Endometrial microvascular endothelial cells (primary cell): ENCODE measurements at regions not wholly inside any gene's neighbourhood (a gene's known extent, or its start where the extent isn't known, plus 50 kb on each side); places are given as distances from the start of the nearest gene placed in this dataset.

Experiments
- in situ Hi-C: cut with HindIII; loops from 2 replicates; pipeline ENCODE4 v1.10.0; 2017; ENCODE audit warnings: low sequenced_read_pairs, low pct_unique_long_range_greater_than_20kb; ENCODE audit errors: inconsistent ontology term

DNA sequence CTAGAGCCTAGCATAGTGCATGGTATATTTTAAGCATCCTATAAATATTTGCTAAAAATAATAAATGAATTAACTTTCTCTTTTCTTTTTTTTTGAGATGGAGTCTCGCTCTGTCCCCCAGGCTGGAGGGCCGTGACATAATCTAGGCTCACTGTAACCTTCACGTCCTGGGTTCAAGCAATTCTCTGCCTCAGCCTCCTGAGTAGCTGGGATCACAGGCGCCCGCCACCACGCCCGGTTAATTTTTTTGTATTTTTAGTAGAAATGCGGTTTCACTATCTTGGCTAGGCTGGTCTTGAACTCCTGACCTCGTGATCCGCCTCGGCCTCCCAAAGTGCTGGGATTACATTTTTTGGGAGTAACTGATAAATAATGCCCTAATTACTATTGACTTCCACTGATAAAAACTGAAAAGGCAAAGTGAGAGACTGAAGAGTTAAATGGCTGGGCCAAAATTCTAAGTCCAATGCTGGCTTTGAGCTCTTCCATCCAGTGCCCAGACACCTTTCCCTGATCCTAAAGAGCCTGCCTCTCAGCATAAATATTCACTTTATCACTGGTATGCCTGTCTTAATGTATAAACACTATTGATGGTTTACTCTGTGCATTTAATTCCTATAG is 213.0 kb upstream of the KRR1 start:
- in situ Hi-C loops = loop anchor here (25.0 kb wide), 1 partner anchor 313 kb away; the partner anchor contains the start of gene PHLDA1

DNA sequence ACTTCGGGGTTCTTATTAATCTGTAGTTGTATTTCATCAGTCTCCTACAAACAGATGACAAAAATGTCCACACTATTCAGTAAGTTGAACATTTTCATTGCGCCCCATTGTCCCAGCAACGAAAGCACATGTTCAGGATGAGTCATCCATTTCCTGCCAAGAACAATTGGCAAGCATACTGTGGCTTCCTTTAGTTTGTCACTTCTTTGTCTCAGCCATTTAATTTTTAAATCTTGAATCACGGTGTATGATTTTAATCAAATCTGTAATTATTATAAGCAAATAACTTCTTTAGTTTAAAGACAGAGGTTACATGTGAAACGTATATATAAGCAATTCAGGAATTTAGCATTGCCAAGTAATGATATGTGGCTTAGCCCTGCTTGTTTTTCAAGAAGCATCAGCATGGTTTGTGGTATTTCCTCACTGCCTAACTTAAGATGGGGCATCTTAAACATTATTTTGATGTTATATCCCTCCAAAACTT is 211.3 kb upstream of the KRR1 start:
- in situ Hi-C loops = loop anchor here (25.0 kb wide), 1 partner anchor 315 kb away; the partner anchor contains the start of gene PHLDA1

DNA sequence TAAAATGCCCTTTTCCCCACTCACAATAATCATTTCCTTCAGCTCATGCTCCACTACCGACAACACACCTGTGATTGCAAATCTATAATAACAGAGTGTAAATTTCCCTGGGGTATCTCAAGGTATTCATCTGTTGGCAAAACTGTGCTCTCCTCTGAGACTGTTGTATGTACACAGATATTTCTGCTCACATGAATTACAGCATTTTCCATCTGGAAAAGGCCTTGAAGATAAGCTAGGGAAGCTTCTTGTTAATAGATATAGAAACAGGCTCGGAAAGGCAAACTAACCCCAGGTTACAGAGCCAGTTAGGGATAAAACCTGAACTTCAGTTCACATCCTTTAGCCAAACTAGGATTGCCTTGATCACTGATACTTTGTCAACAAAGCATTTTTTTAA is 210.4 kb upstream of the KRR1 start:
- in situ Hi-C loops = loop anchor here (25.0 kb wide), 1 partner anchor 316 kb away; the partner anchor contains the start of gene PHLDA1

DNA sequence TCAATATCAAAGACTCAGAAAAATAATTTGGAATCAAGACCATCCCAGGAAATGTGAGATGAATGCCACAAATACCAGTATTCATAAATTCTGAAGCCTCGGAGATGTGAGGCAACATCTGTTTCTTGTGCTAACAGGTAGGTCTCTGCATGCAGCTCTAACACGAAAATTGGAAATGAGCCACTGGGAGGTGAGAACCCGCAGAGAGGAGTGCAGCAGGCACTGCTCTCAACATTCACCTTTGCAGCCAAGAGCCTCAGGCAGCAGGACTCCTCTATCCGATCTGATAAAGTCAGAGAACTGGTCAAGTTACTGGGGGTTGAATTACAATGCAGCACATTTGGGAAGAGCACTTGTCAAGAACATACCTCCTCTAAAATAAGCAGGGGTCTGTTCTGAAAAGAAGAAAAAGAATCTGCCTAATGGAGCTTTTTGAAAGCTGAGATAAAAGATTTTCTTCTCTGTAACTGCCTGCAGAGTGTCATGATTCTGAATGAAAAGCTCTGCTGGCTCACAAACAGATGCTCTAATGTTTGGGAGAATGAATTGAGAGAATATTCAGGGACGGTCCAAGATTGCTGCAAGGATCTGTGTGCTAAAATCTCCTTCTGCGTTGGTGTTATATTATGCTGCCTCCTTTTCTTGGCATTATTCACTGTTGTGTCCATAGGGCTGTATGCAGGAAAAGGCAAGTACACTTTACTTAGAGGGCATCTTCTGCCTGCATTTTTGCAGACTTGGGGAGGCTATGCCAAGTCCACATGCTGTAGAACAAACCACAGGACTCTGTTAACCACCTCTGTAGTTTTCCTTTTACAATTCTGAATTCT is 209.6 kb upstream of the KRR1 start:
- in situ Hi-C loops = loop anchor here (25.0 kb wide), 1 partner anchor 316 kb away; the partner anchor contains the start of gene PHLDA1

DNA sequence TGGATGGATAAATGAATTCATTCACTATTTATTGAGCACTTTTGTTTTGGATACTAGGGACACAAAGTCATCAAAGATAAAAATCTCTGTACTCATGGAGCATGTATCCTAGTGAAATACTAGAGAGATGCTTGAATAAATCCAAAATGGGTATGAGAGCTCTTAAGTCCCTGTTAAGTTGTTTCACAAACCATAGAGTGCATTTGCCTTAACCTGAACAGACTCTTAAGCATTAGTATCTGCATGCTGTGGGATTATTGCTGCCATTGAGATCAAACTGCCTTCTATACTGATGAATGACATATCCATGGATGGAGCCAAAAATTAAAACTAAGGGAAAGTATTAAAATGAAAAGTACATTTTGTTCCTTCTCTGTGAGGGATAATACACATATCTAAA is 206.5 kb upstream of the KRR1 start:
- in situ Hi-C loops = loop anchor here (25.0 kb wide), 1 partner anchor 319 kb away; the partner anchor contains the start of gene PHLDA1

DNA sequence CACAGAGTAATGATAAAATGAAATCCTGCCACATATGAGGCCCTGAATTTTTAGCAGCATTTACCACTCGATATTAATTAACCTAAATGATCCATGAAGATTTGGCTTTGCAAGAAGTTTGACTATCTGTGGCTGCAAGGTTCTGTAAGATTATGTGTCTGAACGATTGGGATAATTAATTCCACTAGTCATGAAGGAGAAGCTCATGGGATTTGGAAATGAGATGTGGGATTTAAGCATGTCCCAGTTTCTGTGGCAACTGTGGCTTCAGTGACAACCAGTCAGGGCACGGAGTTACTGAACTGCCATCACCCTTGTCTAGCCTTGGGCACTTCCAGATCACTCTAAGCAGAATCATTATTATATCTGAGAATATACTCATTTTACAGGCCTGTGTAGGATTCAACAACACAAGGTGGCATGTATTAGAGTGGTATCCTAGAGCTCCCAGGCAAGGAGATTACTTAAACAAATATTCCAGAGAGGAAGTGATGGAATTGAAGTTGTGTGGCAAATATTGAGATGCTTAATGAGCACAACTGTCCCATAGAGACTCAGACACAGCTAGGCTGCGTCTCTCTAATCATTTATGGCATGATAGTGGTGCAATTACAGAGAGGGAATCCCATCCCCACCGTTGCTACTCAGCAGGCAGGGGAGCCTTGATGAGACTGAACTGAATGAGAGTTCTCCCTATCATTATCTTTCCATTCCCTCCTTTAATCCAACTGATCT is 205.0 kb upstream of the KRR1 start:
- in situ Hi-C loops = loop anchor here (25.0 kb wide), 1 partner anchor 321 kb away; the partner anchor contains the start of gene PHLDA1

DNA sequence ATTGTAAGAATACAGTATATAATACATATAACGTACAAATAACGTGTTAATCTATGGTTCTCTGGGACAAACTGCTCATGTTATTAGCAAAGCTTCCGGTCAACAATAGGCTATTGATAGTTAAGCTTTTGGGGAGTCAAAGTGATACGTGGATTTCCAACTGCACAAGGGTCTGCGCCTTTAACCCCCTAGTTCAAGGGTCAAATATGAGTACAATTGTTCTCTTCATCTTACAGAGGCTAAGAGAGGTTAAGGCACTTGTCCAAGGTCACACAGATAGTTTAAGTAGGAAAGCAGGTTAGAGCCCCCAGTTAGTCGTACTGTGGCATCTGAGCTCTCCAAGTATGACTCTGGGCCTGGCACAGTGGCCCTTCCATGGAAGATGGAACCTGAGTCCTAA is 204.3 kb upstream of the KRR1 start:
- in situ Hi-C loops = loop anchor here (25.0 kb wide), 1 partner anchor 322 kb away; the partner anchor contains the start of gene PHLDA1

DNA sequence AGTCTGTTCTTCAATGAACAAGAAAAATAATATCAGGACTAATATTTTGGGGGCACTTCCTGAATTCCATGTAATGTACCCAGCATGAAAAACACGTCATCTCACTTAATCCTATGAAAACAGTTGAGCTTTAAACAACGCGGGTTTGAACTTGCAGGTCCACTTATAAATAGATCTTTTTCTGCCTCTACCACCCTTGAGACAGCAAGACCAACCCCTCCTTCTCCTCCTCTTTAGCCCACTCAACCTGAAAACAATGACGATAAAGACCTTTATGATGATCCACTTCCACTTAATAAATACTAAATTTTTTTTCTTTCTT is 203.9 kb upstream of the KRR1 start:
- in situ Hi-C loops = loop anchor here (25.0 kb wide), 1 partner anchor 322 kb away; the partner anchor contains the start of gene PHLDA1

DNA sequence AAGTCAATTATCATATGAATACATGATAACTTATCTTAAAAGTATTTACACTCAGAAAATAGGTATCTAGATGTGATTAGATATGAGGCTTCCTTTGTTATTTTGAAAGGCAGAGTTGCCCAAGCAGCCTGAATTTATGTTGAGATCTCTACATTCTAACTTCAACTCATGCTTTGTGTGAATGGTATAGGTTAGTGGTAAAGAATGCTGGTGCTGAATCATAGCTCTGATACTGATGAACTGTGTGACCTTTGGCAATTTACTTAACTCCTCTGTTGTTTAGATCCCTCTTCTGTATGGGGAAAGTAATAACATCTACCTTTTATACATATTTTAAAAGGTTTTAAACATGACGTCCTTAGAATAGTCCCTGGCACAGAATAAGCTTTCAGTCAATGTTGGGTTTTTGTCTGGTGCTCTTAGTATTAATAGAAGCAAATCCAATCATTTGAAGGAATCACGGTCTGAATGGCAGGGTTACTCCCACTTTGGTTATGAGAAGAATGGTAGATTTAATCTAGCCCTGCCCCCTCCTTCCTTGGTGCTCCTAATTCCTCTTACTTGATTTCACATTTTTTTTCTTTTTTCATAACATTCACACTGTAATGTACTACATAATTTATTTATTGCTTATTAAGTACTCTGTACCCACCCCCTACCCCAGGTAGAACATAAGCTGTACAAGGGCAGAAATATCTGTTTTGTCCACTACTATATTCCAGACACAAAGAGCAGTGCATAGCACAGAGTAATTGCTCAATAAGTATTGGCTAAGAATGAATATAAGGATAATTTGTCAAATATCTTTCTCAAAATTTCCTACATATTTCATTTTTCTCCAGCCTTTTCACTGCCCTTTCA is 203.3 kb upstream of the KRR1 start:
- in situ Hi-C loops = loop anchor here (25.0 kb wide), 1 partner anchor 323 kb away; the partner anchor contains the start of gene PHLDA1

DNA sequence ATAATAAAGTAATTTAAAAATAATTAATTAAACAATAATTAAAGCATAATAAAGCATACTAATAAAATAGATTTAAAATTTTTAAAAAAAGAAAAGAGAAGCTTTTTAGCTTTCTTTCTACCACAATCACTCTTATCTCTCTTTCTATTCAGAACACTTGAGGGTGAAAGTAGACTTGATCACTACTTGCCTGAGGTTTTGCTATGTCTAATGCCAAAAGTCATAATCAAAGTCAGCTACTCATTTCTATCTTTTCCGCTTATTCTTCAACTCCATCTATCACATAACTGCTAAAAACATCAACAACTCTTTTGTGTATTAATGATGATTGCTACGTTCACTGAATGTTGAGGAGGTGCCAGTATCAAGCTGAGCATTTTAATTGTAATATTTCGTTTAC is 202.0 kb upstream of the KRR1 start:
- in situ Hi-C loops = loop anchor here (25.0 kb wide), 1 partner anchor 324 kb away; the partner anchor contains the start of gene PHLDA1

DNA sequence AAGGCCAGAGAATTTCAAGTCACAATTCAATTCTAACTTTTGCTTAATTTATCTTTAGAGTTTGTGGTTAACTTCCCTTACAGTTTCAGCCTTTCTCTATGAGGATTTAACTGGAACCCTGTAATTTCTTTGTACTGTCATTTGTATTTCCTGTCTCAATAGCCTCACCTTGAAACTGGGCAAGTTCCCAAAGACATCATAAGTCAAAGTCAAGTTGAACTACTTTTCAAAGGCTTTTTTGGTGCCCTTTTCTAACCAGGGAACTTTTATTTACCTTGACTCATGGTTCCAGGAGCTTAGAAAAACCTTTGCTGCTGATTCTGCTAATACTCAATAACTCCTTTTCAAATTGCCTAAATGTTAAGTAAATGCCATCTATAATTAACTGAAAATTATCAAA is 200.8 kb upstream of the KRR1 start:
- in situ Hi-C loops = loop anchor here (25.0 kb wide), 1 partner anchor 325 kb away; the partner anchor contains the start of gene PHLDA1

DNA sequence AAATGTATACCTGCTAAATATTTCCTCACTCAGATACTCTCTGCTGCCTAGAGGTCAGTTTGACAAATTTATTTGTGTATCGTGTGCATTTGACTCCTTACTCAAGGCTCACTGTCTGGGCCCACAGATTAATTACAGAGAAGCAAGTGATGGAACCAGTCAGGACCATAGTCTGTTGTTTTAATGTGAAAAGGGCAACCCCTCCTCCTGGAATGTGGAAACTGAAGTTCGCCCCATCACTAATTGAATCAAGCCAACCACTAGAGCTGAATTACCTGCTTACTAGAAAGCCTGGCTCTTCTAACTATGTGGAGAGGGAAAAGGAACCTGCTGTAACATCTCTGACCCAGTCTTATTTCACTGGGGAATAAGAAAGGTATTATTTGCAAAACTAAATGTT is 199.9 kb upstream of the KRR1 start:
- in situ Hi-C loops = loop anchor here (25.0 kb wide), 1 partner anchor 326 kb away; the partner anchor contains the start of gene PHLDA1

DNA sequence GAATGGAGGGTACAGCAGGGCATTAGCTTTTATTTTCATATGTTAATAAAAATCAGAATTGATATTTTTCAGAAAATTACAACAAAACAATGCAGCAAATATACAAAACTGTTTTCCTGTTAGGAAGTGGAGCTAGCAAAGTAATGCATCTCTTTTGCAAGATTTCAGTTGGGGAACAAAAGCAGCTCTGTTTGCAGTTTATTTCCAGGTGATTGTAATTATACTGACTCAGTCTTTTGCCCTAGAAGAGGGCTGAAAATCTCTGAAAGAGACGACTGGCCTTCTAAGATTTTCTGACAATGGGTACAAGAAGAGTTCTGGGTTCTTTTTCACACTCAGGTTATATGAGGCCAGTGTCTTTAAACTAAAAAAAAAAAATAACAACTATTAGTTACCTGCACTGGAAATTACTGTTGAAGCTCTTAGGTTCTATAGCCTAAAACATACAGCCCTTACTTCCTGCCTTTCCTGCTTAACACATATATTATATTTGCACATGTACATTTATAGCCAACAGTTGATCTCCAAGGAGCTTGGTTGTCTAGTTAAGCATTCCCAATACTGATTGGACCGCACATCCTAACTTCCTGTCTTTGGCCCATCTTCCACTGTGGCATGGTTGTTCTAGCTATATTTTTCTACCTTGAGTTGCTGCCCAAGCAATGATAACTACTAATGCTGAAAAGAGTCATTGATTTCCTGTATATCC is 199.1 kb upstream of the KRR1 start:
- in situ Hi-C loops = loop anchor here (25.0 kb wide), 1 partner anchor 327 kb away; the partner anchor contains the start of gene PHLDA1

DNA sequence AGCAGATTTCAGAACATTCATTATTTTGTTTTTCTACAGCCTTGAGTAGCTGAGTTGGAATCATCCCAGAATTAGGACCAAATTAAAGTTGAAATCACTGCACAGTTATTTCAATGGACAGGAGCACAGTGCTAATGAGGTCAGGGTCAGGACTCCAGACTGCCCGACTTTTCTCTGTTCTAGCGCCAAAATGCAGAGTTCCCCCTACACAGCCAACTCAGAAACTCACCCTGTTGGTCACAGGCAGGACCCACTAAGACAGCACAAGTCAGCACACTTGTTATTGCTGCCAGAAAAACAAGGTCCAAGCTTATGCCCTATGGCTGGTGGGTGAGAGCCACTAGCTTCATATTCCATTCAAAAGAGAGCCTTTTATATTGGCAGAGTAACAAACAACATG is 198.1 kb upstream of the KRR1 start:
- in situ Hi-C loops = loop anchor here (25.0 kb wide), 1 partner anchor 328 kb away; the partner anchor contains the start of gene PHLDA1

DNA sequence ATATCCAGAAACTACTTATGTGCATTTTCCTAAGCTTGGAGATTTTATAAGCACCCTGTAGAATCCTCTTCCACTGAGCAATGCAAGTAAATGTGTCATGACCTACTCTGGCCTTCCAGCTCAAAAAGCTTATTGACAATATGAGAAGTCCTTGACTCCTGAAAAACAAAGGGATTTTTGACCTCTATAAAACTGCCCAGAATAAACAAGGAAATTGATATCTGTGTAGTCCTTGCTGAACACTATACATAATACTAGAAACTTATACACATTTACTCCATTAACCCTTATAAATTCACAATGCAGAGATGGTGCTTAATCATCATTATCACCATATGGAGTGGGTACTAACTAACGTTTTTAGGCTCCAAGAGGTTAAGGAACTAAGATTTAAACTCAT is 197.4 kb upstream of the KRR1 start:
- in situ Hi-C loops = loop anchor here (25.0 kb wide), 1 partner anchor 328 kb away; the partner anchor contains the start of gene PHLDA1

DNA sequence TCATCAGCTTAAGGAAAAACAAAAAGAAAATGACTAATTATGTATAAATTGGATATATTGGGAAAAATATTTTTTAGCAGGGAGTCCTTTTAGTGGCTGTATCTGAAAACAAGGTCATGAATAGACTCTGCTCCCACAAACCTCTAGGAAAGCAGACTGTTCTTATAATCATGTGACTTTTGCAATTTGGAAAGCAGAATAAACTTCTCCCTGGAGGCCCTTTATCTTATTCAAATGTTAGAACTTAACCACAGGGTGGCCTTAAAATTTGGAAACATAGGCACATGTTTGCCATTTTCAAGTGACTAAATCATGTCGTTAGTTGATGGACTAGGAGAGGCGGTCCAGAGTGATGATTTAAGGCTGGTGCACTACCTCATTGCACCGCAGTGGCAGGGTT is 196.6 kb upstream of the KRR1 start:
- in situ Hi-C loops = loop anchor here (25.0 kb wide), 1 partner anchor 329 kb away; the partner anchor contains the start of gene PHLDA1
